ENCODE measurements at regions not wholly inside any gene's neighbourhood (a gene's known extent, or its start where the extent isn't known, plus 50 kb on each side); places are given as distances from the start of the nearest gene placed in this dataset.

GRCh38 chr1:38686927-38687255, 172.7 kb downstream of the RRAGC start:
- no peak overlapping the region for H2BK5ac ChIP-seq (ENCODE audit: low read depth, low read length, poor library complexity)
- H3K79me2 ChIP-seq (ENCODE audit: control insufficient read depth, insufficient read depth, low read length, poor library complexity), result no peaks in the 10 kb centered on the region
- no peaks in the 10 kb centered on the region for H3K9me3 ChIP-seq (ENCODE audit: insufficient read depth, low read depth, low read length)
- H4K12ac ChIP-seq (ENCODE audit: low read depth, low read length), result no peak overlapping the region
- H3K4me1 ChIP-seq (ENCODE audit: control insufficient read depth in 1 of 2, insufficient read depth in 2 of 2, low read length in 2 of 2), result no peaks in the 10 kb centered on the region
- no peak overlapping the region for H3K4me3 ChIP-seq (ENCODE audit: low read depth, low read length)
- H3K18ac ChIP-seq (ENCODE audit: low read length), result no peak overlapping the region
- H2BK120ac ChIP-seq (ENCODE audit: insufficient read depth, low read length, poor library complexity), result no peak overlapping the region
- no peaks in the 10 kb centered on the region for H3K27me3 ChIP-seq (ENCODE audit: insufficient read depth, low read length)
- H3K4ac ChIP-seq (ENCODE audit: low read depth, low read length), result no peak overlapping the region
- no peak overlapping the region for H3K4me2 ChIP-seq (ENCODE audit: low read length)
- H4K8ac ChIP-seq (ENCODE audit: low read depth, low read length), result no peak overlapping the region
- no peak overlapping the region for H3K9ac ChIP-seq (ENCODE audit: low read length)
- H2AK5ac ChIP-seq (ENCODE audit: low read length), result no peak overlapping the region
- H3K23ac ChIP-seq (ENCODE audit: low read length), result no peak overlapping the region
- no peaks in the 10 kb centered on the region for H3K79me1 ChIP-seq (ENCODE audit: low read length)
- no peak overlapping the region for H3K14ac ChIP-seq (ENCODE audit: low read length)
- H4K91ac ChIP-seq (ENCODE audit: low read depth, low read length), result no peak overlapping the region
- H2AFZ ChIP-seq (ENCODE audit: insufficient read depth, low read length, poor library complexity), result no peak overlapping the region
- H3K27ac ChIP-seq (ENCODE audit: low read depth, low read length), result no peak overlapping the region
- no peaks in the 10 kb centered on the region for H3K36me3 ChIP-seq (ENCODE audit: control insufficient read depth in 1 of 2, insufficient read depth in 2 of 2, low read length in 2 of 2)
- DNase-seq, result no peak
- no peak overlapping the region for H2BK12ac ChIP-seq (ENCODE audit: low read length)
- WGBS (ENCODE audit: extremely low coverage, insufficient coverage, insufficient read length), result no CpG with 5 or more reads among the region's 2 CpGs

GRCh38 chr1:38686167-38686926, 173.2 kb downstream of the RRAGC start:
- no CpG with 5 or more reads among the region's 14 CpGs for WGBS (ENCODE audit: extremely low coverage, insufficient coverage, insufficient read length)
- H3K4me3 ChIP-seq (ENCODE audit: low read depth, low read length), result no peak overlapping the region

GRCh38 chr1:38685388-38685787, 174.2 kb downstream of the RRAGC start:
- Histone ChIP-seq H3K18ac (ENCODE audit: low read length) (no peak overlapping the region), H3K4ac (ENCODE audit: low read depth, low read length) (no peak overlapping the region), H4K8ac (ENCODE audit: low read depth, low read length) (no peak overlapping the region), H3K79me2 (ENCODE audit: control insufficient read depth, insufficient read depth, low read length, poor library complexity) (no peaks in the 10 kb centered on the region), H4K12ac (ENCODE audit: low read depth, low read length) (no peak overlapping the region), H3K36me3 (ENCODE audit: control insufficient read depth in 1 of 2, insufficient read depth in 2 of 2, low read length in 2 of 2) (no peaks in the 10 kb centered on the region), H3K23ac (ENCODE audit: low read length) (no peak overlapping the region), H4K91ac (ENCODE audit: low read depth, low read length) (no peak overlapping the region), H2BK5ac (ENCODE audit: low read depth, low read length, poor library complexity) (no peak overlapping the region), H3K9ac (ENCODE audit: low read length) (no peak overlapping the region), H2AFZ (ENCODE audit: insufficient read depth, low read length, poor library complexity) (no peak overlapping the region), H2BK12ac (ENCODE audit: low read length) (no peak overlapping the region), H3K4me1 (ENCODE audit: control insufficient read depth in 1 of 2, insufficient read depth in 2 of 2, low read length in 2 of 2) (no peaks in the 10 kb centered on the region), H2AK5ac (ENCODE audit: low read length) (no peak overlapping the region), H3K27ac (ENCODE audit: low read depth, low read length) (no peak overlapping the region), H3K9me3 (ENCODE audit: insufficient read depth, low read depth, low read length) (no peaks in the 10 kb centered on the region), H2BK120ac (ENCODE audit: insufficient read depth, low read length, poor library complexity) (no peak overlapping the region), H3K14ac (ENCODE audit: low read length) (no peak overlapping the region), H3K27me3 (ENCODE audit: insufficient read depth, low read length) (no peaks in the 10 kb centered on the region), H3K4me3 (ENCODE audit: low read depth, low read length) (no peak overlapping the region), H3K79me1 (ENCODE audit: low read length) (no peaks in the 10 kb centered on the region), H3K4me2 (ENCODE audit: low read length) (no peak overlapping the region)
- no CpG with 5 or more reads among the region's 6 CpGs for WGBS (ENCODE audit: extremely low coverage, insufficient coverage, insufficient read length)
- no peak for DNase-seq

More at GRCh38 chr1:38686167-38686926, 173.2 kb downstream of the RRAGC start:
- no peaks in the 10 kb centered on the region for H3K79me1 ChIP-seq (ENCODE audit: low read length)
- no peaks in the 10 kb centered on the region for H3K9me3 ChIP-seq (ENCODE audit: insufficient read depth, low read depth, low read length)
- H4K8ac ChIP-seq (ENCODE audit: low read depth, low read length), result no peak overlapping the region
- H3K14ac ChIP-seq (ENCODE audit: low read length), result no peak overlapping the region
- no peak overlapping the region for H3K27ac ChIP-seq (ENCODE audit: low read depth, low read length)
- no peaks in the 10 kb centered on the region for H3K4me1 ChIP-seq (ENCODE audit: control insufficient read depth in 1 of 2, insufficient read depth in 2 of 2, low read length in 2 of 2)
- no peak overlapping the region for H3K23ac ChIP-seq (ENCODE audit: low read length)
- no peak overlapping the region for H3K4ac ChIP-seq (ENCODE audit: low read depth, low read length)
- no peak overlapping the region for H2AK5ac ChIP-seq (ENCODE audit: low read length)
- no peaks in the 10 kb centered on the region for H3K36me3 ChIP-seq (ENCODE audit: control insufficient read depth in 1 of 2, insufficient read depth in 2 of 2, low read length in 2 of 2)
- H2AFZ ChIP-seq (ENCODE audit: insufficient read depth, low read length, poor library complexity), result no peak overlapping the region
- no peaks in the 10 kb centered on the region for H3K79me2 ChIP-seq (ENCODE audit: control insufficient read depth, insufficient read depth, low read length, poor library complexity)
- H2BK120ac ChIP-seq (ENCODE audit: insufficient read depth, low read length, poor library complexity), result no peak overlapping the region
- H3K4me2 ChIP-seq (ENCODE audit: low read length), result no peak overlapping the region
- DNase-seq, result peak in 1 of 2 donors; percentile 13
- no peak overlapping the region for H3K9ac ChIP-seq (ENCODE audit: low read length)
- no peak overlapping the region for H2BK12ac ChIP-seq (ENCODE audit: low read length)
- no peak overlapping the region for H4K91ac ChIP-seq (ENCODE audit: low read depth, low read length)
- H4K12ac ChIP-seq (ENCODE audit: low read depth, low read length), result no peak overlapping the region
- no peaks in the 10 kb centered on the region for H3K27me3 ChIP-seq (ENCODE audit: insufficient read depth, low read length)
- no peak overlapping the region for H3K18ac ChIP-seq (ENCODE audit: low read length)
- no peak overlapping the region for H2BK5ac ChIP-seq (ENCODE audit: low read depth, low read length, poor library complexity)

- peak; percentile 76 to 96 for DNase-seq
- H2BK5ac ChIP-seq (ENCODE audit: low read depth, low read length, poor library complexity), result no peak overlapping the region
- H3K14ac ChIP-seq (ENCODE audit: low read length), result no peak overlapping the region
- no peaks in the 10 kb centered on the region for H3K36me3 ChIP-seq (ENCODE audit: control insufficient read depth in 1 of 2, insufficient read depth in 2 of 2, low read length in 2 of 2)
- no peak overlapping the region for H4K8ac ChIP-seq (ENCODE audit: low read depth, low read length)
- H3K27ac ChIP-seq (ENCODE audit: low read depth, low read length), result no peak overlapping the region
- H2AFZ ChIP-seq (ENCODE audit: insufficient read depth, low read length, poor library complexity), result no peak overlapping the region
- no peak overlapping the region for H2BK12ac ChIP-seq (ENCODE audit: low read length)
- no CpG with 5 or more reads among the region's 5 CpGs for WGBS (ENCODE audit: extremely low coverage, insufficient coverage, insufficient read length)
- no peak overlapping the region for H3K4me3 ChIP-seq (ENCODE audit: low read depth, low read length)
- H3K9me3 ChIP-seq (ENCODE audit: insufficient read depth, low read depth, low read length), result no peaks in the 10 kb centered on the region
- H3K4me2 ChIP-seq (ENCODE audit: low read length), result no peak overlapping the region
- no peaks in the 10 kb centered on the region for H3K4me1 ChIP-seq (ENCODE audit: control insufficient read depth in 1 of 2, insufficient read depth in 2 of 2, low read length in 2 of 2)
- H3K4ac ChIP-seq (ENCODE audit: low read depth, low read length), result no peak overlapping the region
- no peak overlapping the region for H2BK120ac ChIP-seq (ENCODE audit: insufficient read depth, low read length, poor library complexity)
- H4K12ac ChIP-seq (ENCODE audit: low read depth, low read length), result no peak overlapping the region
- no peak overlapping the region for H3K23ac ChIP-seq (ENCODE audit: low read length)
- no peak overlapping the region for H2AK5ac ChIP-seq (ENCODE audit: low read length)
- H3K79me2 ChIP-seq (ENCODE audit: control insufficient read depth, insufficient read depth, low read length, poor library complexity), result no peaks in the 10 kb centered on the region
- no peak overlapping the region for H3K9ac ChIP-seq (ENCODE audit: low read length)
- no peaks in the 10 kb centered on the region for H3K79me1 ChIP-seq (ENCODE audit: low read length)
- H4K91ac ChIP-seq (ENCODE audit: low read depth, low read length), result no peak overlapping the region
- H3K18ac ChIP-seq (ENCODE audit: low read length), result no peak overlapping the region
- no peaks in the 10 kb centered on the region for H3K27me3 ChIP-seq (ENCODE audit: insufficient read depth, low read length)
Observed at GRCh38 chr1:38680801-38681510, 178.6 kb downstream of the RRAGC start.

Data from trophoblast cell (in vitro differentiated cells and primary cell).